ENCODE measurements at regions not wholly inside any gene's neighbourhood (a gene's known extent, or its start where the extent isn't known, plus 50 kb on each side); places are given as distances from the start of the nearest gene placed in this dataset.

GRCh38 chr18:46321955-46322354 lies 217.8 kb downstream of the HAUS1 start:
- no peak for TF ChIP-seq EZH2 (IDR thresholded peaks at IDR 0.05; ENCODE audit: low read depth)
- no peak for TF ChIP-seq CTCF (conservative IDR thresholded peaks at IDR 0.05)
